Thyroid gland (tissue), 4 donors: ENCODE measurements at regions not wholly inside any gene's neighbourhood (a gene's known extent, or its start where the extent isn't known, plus 50 kb on each side); places are given as distances from the start of the nearest gene placed in this dataset.

Source experiments
- DNase-seq, 2 donors: peaks; one replicate each; pipeline ENCODE4 v3.0.0-alpha.2; 2019
- H3K27ac ChIP-seq, 3 donors: fragments of 200-600 bp; sonication (generic); 1 replicate in 2 of 3; 2 replicates in 1 of 3; pipeline ENCODE4 v1.5.1; 2016 to 2019; ENCODE audit warnings: mild to moderate bottlenecking in 1 of 3, moderate library complexity in 1 of 3
- H3K27me3 ChIP-seq: fragments of 200-600 bp; sonication (generic); one replicate; pipeline ENCODE4 v1.5.1; 2019
- H3K36me3 ChIP-seq, 2 donors: fragments of 200-600 bp; sonication (generic); one replicate each; pipeline ENCODE4 v1.5.1; 2016 to 2019
- H3K4me1 ChIP-seq, 2 donors: fragments of 200-600 bp; sonication (generic); one replicate each; pipeline ENCODE4 v1.5.1; 2017 to 2019
- H3K4me3 ChIP-seq, 3 donors: fragments of 200-600 bp; sonication (generic); replicated peaks in 1 of 3; 1 replicate in 2 of 3; 2 replicates in 1 of 3; pipeline ENCODE4 v1.5.1; 2016; ENCODE audit warnings: mild to moderate bottlenecking in 1 of 3
- H3K9me3 ChIP-seq: fragments of 200-600 bp; sonication (generic); one replicate; pipeline ENCODE4 v1.5.1; 2017
- CTCF ChIP-seq, 6 experiments: fragments of 200-600 bp in 3 of 6; fragments of 450-650 bp in 3 of 6; sonication (generic) in 3 of 6; IDR thresholded peaks; one replicate each; pipeline ENCODE4 v1.5.1; 2016 to 2019; ENCODE audit warnings: antibody characterized with exemption in 6 of 6, mild to moderate bottlenecking in 2 of 6, inconsistent platforms in 1 of 6, moderate library complexity in 1 of 6
- POLR2A ChIP-seq, 2 donors: fragments of 450-650 bp; IDR thresholded peaks; one replicate each; pipeline ENCODE4 v1.6.1; 2017; ENCODE audit warnings: antibody characterized with exemption in 2 of 2, mild to moderate bottlenecking in 2 of 2, moderate library complexity in 1 of 2
- WGBS, 2 donors: methylation state at CpG; one replicate each; pipeline ENCODE4 v1.1.5; 2017; 5-methylcytosine and 5-hydroxymethylcytosine counted together
- intact Hi-C: fragments of 100-400 bp; cut with DNase I; formaldehyde crosslinking; loops from one replicate; pipeline ENCODE4 v1.15.1; 2023

DNA sequence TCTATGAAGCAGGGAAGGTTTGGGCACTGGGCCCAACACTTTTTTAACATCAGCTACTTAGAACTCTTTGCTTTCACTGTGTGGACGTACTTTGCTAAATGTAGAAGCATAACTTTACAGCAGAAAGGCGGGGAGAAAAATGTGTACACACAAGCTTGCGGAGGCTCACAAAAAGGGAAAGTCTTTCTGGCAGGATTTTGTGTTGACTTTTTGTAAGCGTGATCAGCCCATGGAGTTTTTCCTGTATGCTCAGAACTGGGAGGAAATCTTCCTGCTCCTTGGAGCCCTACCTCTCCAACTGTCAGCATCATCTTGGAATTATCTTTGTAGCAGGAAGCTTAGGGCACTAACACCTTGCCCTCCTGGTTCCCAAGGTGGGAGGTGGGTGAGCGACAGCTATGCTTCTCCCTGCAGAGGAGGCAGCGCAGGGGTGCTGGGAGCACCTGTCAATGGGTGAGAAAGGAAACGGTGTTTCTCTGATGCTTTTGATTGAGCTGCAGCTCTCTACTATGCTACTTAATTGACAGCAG is 321.9 kb downstream of the GADD45G start:
- TF ChIP-seq POLR2A (IDR thresholded peaks at IDR 0.05) = no peak
- no peak for TF ChIP-seq CTCF (IDR thresholded peaks at IDR 0.05)
- Histone ChIP-seq H3K27me3 (no peaks in the 10 kb centered on the region), H3K36me3 (no peaks in the 10 kb centered on the region), H3K4me1 (peaks cover 0 to 10% of the 10 kb centered on the region in 2 donors), H3K9me3 (no peaks in the 10 kb centered on the region), H3K4me3 (no peak overlapping the region), H3K27ac (no peak overlapping the region)
- WGBS, 2 donors = 39 to 58% methylated on average over 7 of the region's 7 CpGs
- intact Hi-C loops = loop anchor here (10.0 kb wide), 1 partner anchor 168 kb away; no protein-coding TSS in a partner anchor
- DNase-seq = no peak

DNA sequence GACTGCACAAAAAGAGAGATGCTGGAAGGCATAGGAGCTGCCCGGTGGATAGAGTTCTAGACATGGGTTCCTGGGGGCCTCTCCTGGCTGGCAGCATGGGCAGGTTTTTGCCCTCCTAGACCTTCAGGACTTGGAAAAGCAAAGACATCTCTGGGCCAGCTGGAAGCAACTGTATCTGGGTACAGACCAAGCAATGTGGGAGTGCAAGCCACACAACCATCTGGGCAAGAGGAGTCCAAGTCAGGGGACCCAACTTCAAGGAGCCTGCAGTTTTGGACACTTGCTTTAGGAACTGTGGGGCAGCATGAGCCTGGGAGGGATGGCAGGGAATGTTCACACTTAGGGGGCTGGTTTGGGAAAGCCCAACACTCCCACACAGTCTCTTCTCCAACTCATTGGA is 323.3 kb downstream of the GADD45G start:
- no peak for TF ChIP-seq POLR2A (IDR thresholded peaks at IDR 0.05)
- TF ChIP-seq CTCF (IDR thresholded peaks at IDR 0.05) = no peak
- H3K4me3 ChIP-seq = no peak overlapping the region
- H3K9me3 ChIP-seq = no peaks in the 10 kb centered on the region
- H3K27ac ChIP-seq = no peak overlapping the region
- H3K36me3 ChIP-seq = no peaks in the 10 kb centered on the region
- 93 to 100% methylated on average over 1 of the region's 1 CpG for WGBS, 2 donors
- H3K4me1 ChIP-seq = peaks cover 3 to 14% of the 10 kb centered on the region in 2 donors
- intact Hi-C loops = loop anchor here (10.0 kb wide), 1 partner anchor 167 kb away; no protein-coding TSS in a partner anchor
- no peaks in the 10 kb centered on the region for H3K27me3 ChIP-seq
- DNase-seq = no peak

DNA sequence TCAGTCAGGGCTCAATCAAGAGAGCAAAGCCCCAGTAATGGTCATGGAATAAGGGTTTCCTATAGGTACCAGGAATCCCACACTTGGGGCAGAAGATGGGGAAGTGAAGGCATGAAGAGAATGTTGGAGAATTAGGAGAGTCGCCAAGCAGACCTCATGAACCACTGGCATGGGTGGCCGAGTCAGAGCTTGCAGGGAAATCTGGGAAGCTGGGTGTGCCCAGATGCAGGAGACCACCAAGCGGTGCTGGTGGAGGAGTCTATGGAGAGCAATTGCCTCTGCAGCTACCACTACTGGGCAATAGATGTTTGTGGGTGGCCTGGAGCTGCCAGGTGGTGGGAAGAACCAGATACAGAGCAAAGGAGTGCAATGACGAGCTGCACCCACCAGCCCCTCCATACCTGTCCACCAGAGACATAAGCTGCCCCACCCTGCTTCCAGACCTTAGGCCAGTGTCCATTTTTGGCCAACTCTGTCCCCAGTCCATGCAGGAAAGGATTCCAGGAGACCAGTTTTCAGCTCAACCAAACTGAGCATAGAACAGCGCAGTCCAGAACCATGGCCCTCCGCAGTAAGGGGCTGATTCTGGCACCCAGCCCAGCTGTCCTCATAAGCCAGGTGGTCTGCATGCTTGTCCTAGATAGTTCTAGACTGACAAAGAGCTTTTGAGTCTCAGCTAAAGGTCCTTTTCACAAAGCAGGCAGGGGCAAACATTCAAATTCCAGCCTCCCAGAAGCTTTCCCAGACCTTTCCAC is 323.9 kb downstream of the GADD45G start:
- Histone ChIP-seq H3K4me3 (no peak overlapping the region), H3K9me3 (no peaks in the 10 kb centered on the region), H3K4me1 (peaks cover 8 to 19% of the 10 kb centered on the region in 2 donors), H3K27ac (no peak overlapping the region), H3K36me3 (no peaks in the 10 kb centered on the region), H3K27me3 (no peaks in the 10 kb centered on the region)
- no peak for DNase-seq
- no peak for TF ChIP-seq CTCF (IDR thresholded peaks at IDR 0.05)
- no peak for TF ChIP-seq POLR2A (IDR thresholded peaks at IDR 0.05)
- intact Hi-C loops = loop anchor here (10.0 kb wide), 1 partner anchor 166 kb away; no protein-coding TSS in a partner anchor
- WGBS, 2 donors = 95 to 97% methylated on average over 6 of the region's 6 CpGs

DNA sequence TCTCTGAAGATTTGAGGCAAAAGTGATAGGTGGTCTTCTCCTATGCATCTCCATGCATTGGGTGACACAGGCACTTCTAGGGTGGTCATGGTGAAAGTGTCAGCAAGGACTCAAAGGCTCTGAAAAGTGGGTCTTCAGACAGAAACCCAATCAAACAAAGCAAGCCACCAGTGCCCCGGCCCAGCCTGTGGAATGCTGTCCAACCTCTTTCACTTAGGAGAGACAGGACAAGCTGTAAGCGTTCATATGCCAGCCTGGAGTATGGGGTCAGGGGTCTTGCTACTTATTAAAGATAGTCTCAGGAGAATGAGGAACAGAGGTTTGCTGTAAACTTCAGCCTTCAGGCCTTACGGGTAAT is 324.5 kb downstream of the GADD45G start:
- TF ChIP-seq POLR2A (IDR thresholded peaks at IDR 0.05) (no peak), CTCF (IDR thresholded peaks at IDR 0.05) (no peak)
- Histone ChIP-seq H3K4me1 (peaks cover 14 to 25% of the 10 kb centered on the region in 2 donors), H3K9me3 (no peaks in the 10 kb centered on the region), H3K4me3 (no peak overlapping the region), H3K27ac (no peak overlapping the region), H3K27me3 (no peaks in the 10 kb centered on the region), H3K36me3 (no peaks in the 10 kb centered on the region)
- intact Hi-C loops = loop anchor here (10.0 kb wide), 1 partner anchor 166 kb away; no protein-coding TSS in a partner anchor
- no peak for DNase-seq
- 47 to 74% methylated on average over 3 of the region's 3 CpGs for WGBS, 2 donors
